H9 (cell line): ENCODE measurements at regions not wholly inside any gene's neighbourhood (a gene's known extent, or its start where the extent isn't known, plus 50 kb on each side); places are given as distances from the start of the nearest gene placed in this dataset.

Source experiments
- DNase-seq: peaks from one replicate; pipeline ENCODE4 v3.0.0-alpha.2; 2017
- H2AFZ ChIP-seq: one replicate; pipeline ENCODE4 v1.6.1; 2013; ENCODE audit warnings: mild to moderate bottlenecking, low read length, control low read depth, moderate library complexity
- H2AK5ac ChIP-seq: 2 replicates; pipeline ENCODE4 v1.6.1; 2013; ENCODE audit warnings: low read length, control low read depth, mixed read lengths; ENCODE audit not compliant: insufficient read length
- H2BK120ac ChIP-seq: one replicate; pipeline ENCODE4 v1.6.1; 2013; ENCODE audit warnings: low read depth, mild to moderate bottlenecking, low read length, control low read depth, inconsistent platforms; ENCODE audit not compliant: poor library complexity, severe bottlenecking
- H2BK12ac ChIP-seq: 2 replicates; pipeline ENCODE4 v1.6.1; 2013; ENCODE audit warnings: low read length, control low read depth, mixed read lengths, low read depth; ENCODE audit not compliant: insufficient read length
- H2BK15ac ChIP-seq: 2 replicates; pipeline ENCODE4 v1.6.1; 2013; ENCODE audit warnings: low read depth, low read length, control low read depth
- H2BK20ac ChIP-seq: one replicate; pipeline ENCODE4 v1.6.1; 2013; ENCODE audit warnings: low read depth, mild to moderate bottlenecking, low read length, control low read depth, inconsistent platforms; ENCODE audit not compliant: poor library complexity, severe bottlenecking
- H2BK5ac ChIP-seq: 2 replicates; pipeline ENCODE4 v1.6.1; 2013; ENCODE audit warnings: low read length, control low read depth, mixed read lengths; ENCODE audit not compliant: insufficient read length
- H3K14ac ChIP-seq: 2 replicates; pipeline ENCODE4 v1.6.1; 2013; ENCODE audit warnings: low read length, control low read depth; ENCODE audit not compliant: insufficient read depth
- H3K18ac ChIP-seq: 2 replicates; pipeline ENCODE4 v1.6.1; 2013; ENCODE audit warnings: low read depth, mild to moderate bottlenecking, mixed read lengths, low read length, control low read depth; ENCODE audit not compliant: insufficient read length
- H3K23ac ChIP-seq: 2 replicates; pipeline ENCODE4 v1.6.1; 2013; ENCODE audit warnings: low read length, control low read depth, mixed read lengths, low read depth; ENCODE audit not compliant: insufficient read length
- H3K23me2 ChIP-seq: 2 replicates; pipeline ENCODE4 v1.6.1; 2013; ENCODE audit warnings: low read depth, mild to moderate bottlenecking, mixed read lengths, low read length, control low read depth; ENCODE audit not compliant: insufficient read length, poor library complexity, severe bottlenecking
- H3K27ac ChIP-seq: 2 replicates; pipeline ENCODE4 v1.5.1; 2013; ENCODE audit warnings: low read length, control low read depth, mixed read lengths, low read depth; ENCODE audit not compliant: insufficient read length
- H3K27me3 ChIP-seq: 2 replicates; pipeline ENCODE4 v1.6.1; 2013; ENCODE audit warnings: low read length, control low read depth, inconsistent platforms; ENCODE audit not compliant: insufficient read depth
- H3K4ac ChIP-seq: 2 replicates; pipeline ENCODE4 v1.6.1; 2013; ENCODE audit warnings: low read depth, mild to moderate bottlenecking, control low read depth, inconsistent platforms, low read length, moderate library complexity
- H3K4me1 ChIP-seq: 2 replicates; pipeline ENCODE4 v1.6.1; 2013; ENCODE audit warnings: low read length, control low read depth, inconsistent platforms; ENCODE audit not compliant: insufficient read depth
- H3K4me2 ChIP-seq: 2 replicates; pipeline ENCODE4 v1.6.1; 2013; ENCODE audit warnings: low read length, control low read depth, mixed read lengths; ENCODE audit not compliant: insufficient read length, insufficient read depth
- H3K56ac ChIP-seq: 2 replicates; pipeline ENCODE4 v1.6.1; 2013; ENCODE audit warnings: low read depth, mild to moderate bottlenecking, mixed read lengths, low read length, control low read depth; ENCODE audit not compliant: insufficient read length
- H3K79me1 ChIP-seq: 2 replicates; pipeline ENCODE4 v1.6.1; 2013; ENCODE audit warnings: low read depth, mild to moderate bottlenecking, moderate library complexity, low read length, control low read depth, inconsistent platforms; ENCODE audit not compliant: insufficient read depth, poor library complexity, severe bottlenecking
- H3K79me2 ChIP-seq: 2 replicates; pipeline ENCODE4 v1.6.1; 2013; ENCODE audit warnings: low read length, control low read depth, inconsistent platforms; ENCODE audit not compliant: insufficient read depth
- H3K9ac ChIP-seq: 2 replicates; pipeline ENCODE4 v1.6.1; 2013; ENCODE audit warnings: low read length, control low read depth, mixed read lengths; ENCODE audit not compliant: insufficient read length; ENCODE audit errors: extremely low read depth
- H3K9me3 ChIP-seq: one replicate; pipeline ENCODE4 v1.6.1; 2013; ENCODE audit warnings: low read depth, low read length, inconsistent platforms; ENCODE audit not compliant: control insufficient read depth
- H3T11ph ChIP-seq: one replicate; pipeline ENCODE4 v1.6.1; 2013; ENCODE audit warnings: mild to moderate bottlenecking, low read length, control low read depth, inconsistent platforms
- H4K20me1 ChIP-seq: one replicate; pipeline ENCODE4 v1.6.1; 2013; ENCODE audit not compliant: control insufficient read depth, insufficient read length, insufficient read depth
- H4K5ac ChIP-seq: 2 replicates; pipeline ENCODE4 v1.6.1; 2013; ENCODE audit warnings: low read depth, mild to moderate bottlenecking, mixed read lengths, low read length, control low read depth; ENCODE audit not compliant: insufficient read length
- H4K8ac ChIP-seq: replicated peaks from 2 replicates; pipeline ENCODE4 v1.6.1; 2013; ENCODE audit warnings: low read length, control low read depth, mixed read lengths, low read depth; ENCODE audit not compliant: insufficient read length
- H4K91ac ChIP-seq: 2 replicates; pipeline ENCODE4 v1.6.1; 2013; ENCODE audit warnings: low read depth, mild to moderate bottlenecking, moderate library complexity, mixed read lengths, low read length, control low read depth; ENCODE audit not compliant: insufficient read length
- H3K27ac Mint-ChIP-seq, 3 experiments: 2 replicates in 2 of 3; 3 replicates in 1 of 3; pipeline ENCODE4 v1.8.0; 2020 to 2021; ENCODE audit warnings: mixed read lengths in 3 of 3, mild to moderate bottlenecking in 1 of 3, moderate library complexity in 1 of 3
- H3K27me3 Mint-ChIP-seq: 2 replicates; pipeline ENCODE4 v1.8.0; 2021; ENCODE audit warnings: low read depth, mild to moderate bottlenecking, moderate library complexity, mixed read lengths
- H3K36me3 Mint-ChIP-seq, 3 experiments: 2 replicates in 2 of 3; 3 replicates in 1 of 3; pipeline ENCODE4 v1.8.0; 2020 to 2021; ENCODE audit warnings: low read depth in 3 of 3, mixed read lengths in 3 of 3; ENCODE audit not compliant: insufficient read depth in 1 of 3
- H3K4me1 Mint-ChIP-seq, 2 experiments: 2 replicates each; pipeline ENCODE4 v1.8.0; 2020; ENCODE audit warnings: mixed read lengths in 2 of 2
- H3K4me3 Mint-ChIP-seq, 2 experiments: 2 replicates in 1 of 2; 3 replicates in 1 of 2; pipeline ENCODE4 v1.8.0; 2020 to 2021; ENCODE audit warnings: mild to moderate bottlenecking in 2 of 2, mixed read lengths in 2 of 2, moderate library complexity in 1 of 2
- H3K9me3 Mint-ChIP-seq, 2 experiments: 2 replicates in 1 of 2; 3 replicates in 1 of 2; pipeline ENCODE4 v1.8.0; 2020; ENCODE audit warnings: mild to moderate bottlenecking in 2 of 2, mixed read lengths in 2 of 2, moderate library complexity in 1 of 2
- CTCF ChIP-seq: fragments of 200-600 bp; sonication (generic); conservative IDR thresholded peaks from 3 replicates; pipeline ENCODE4 v1.8.0; 2021; ENCODE audit warnings: antibody characterized with exemption, mild to moderate bottlenecking
- WGBS: extraction: QIAGEN DNeasy Blood & Tissue Kit; methylation state at CpG from one replicate; pipeline ENCODE4 v1.1.7; 2013; ENCODE audit warnings: missing lambda C conversion rate, low lambda C conversion rate, mixed read lengths; ENCODE audit not compliant: insufficient read length; ENCODE audit errors: extremely low coverage; 5-methylcytosine and 5-hydroxymethylcytosine counted together

DNA sequence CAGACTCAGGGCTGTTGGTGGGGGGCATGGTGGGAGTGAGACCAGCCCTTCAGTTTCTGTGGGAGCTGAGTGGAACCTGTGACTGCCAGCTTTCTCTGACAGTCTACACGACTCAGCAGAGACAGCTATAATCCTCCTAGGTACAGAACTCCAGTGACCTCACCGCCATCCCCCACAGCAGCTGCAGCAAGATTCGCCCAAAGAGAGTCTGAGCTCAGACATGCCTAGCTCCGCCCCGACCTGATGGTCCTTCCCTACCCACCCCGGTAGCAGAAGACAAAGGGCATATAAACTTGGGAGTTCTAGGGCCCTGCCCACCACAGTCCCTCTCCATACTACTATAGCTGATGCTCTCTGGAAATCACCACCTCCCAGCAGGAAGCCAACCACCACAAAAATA, 500.1 kb downstream of the ETV1 start:
- H3K14ac ChIP-seq: no peak overlapping the region
- TF ChIP-seq CTCF: no peak
- no peaks in the 10 kb centered on the region for H3K9me3 ChIP-seq
- H2BK5ac ChIP-seq: no peak overlapping the region
- H4K8ac ChIP-seq: no peak overlapping the region
- Mint-ChIP-seq H3K36me3 (peaks cover 0 to 31% (median 3%) of the 10 kb centered on the region in 3 experiments; a peak in 6 of 7 replicates), H3K27me3 (no peaks in the 10 kb centered on the region), H3K9me3 (peaks cover 7 to 24% of the 10 kb centered on the region in 2 experiments; a peak in 4 of 5 replicates), H3K27ac (no peak overlapping the region), H3K4me3 (no peak overlapping the region), H3K4me1 (peaks cover 0 to 4% of the 10 kb centered on the region in 2 experiments; a peak in 1 of 4 replicates)
- no peaks in the 10 kb centered on the region; the same call in 1 of the 2 replicates for H3K79me2 ChIP-seq
- no peak overlapping the region for H2BK12ac ChIP-seq
- H3K27ac ChIP-seq: no peak overlapping the region
- H2BK20ac ChIP-seq: no peak overlapping the region
- H3K23ac ChIP-seq: no peak overlapping the region
- no peaks in the 10 kb centered on the region for H3K23me2 ChIP-seq
- no peak overlapping the region for H2AFZ ChIP-seq
- no peak for DNase-seq
- no peak overlapping the region for H3K4me2 ChIP-seq
- no peak overlapping the region for H2BK120ac ChIP-seq
- H2AK5ac ChIP-seq: no peak overlapping the region
- no peak overlapping the region for H2BK15ac ChIP-seq
- H3K18ac ChIP-seq: no peak overlapping the region
- H3K4me1 ChIP-seq: no peaks in the 10 kb centered on the region
- no peak overlapping the region for H4K91ac ChIP-seq
- no CpG with 5 or more reads among the region's 6 CpGs for WGBS
- H4K20me1 ChIP-seq: no peaks in the 10 kb centered on the region
- H3K4ac ChIP-seq: no peak overlapping the region
- H3T11ph ChIP-seq: no peak overlapping the region
- H3K9ac ChIP-seq: no peak overlapping the region
- no peak overlapping the region for H4K5ac ChIP-seq
- H3K79me1 ChIP-seq: no peaks in the 10 kb centered on the region
- H3K27me3 ChIP-seq: no peaks in the 10 kb centered on the region
- no peak overlapping the region for H3K56ac ChIP-seq
